ENCODE measurements at regions not wholly inside any gene's neighbourhood (a gene's known extent, or its start where the extent isn't known, plus 50 kb on each side); places are given as distances from the start of the nearest gene placed in this dataset.
"Not testable (repeated sequence)": the region's sequence is repeated elsewhere in the genome, so short reads cannot be mapped to it uniquely, and the experiment has no call there.

DNA sequence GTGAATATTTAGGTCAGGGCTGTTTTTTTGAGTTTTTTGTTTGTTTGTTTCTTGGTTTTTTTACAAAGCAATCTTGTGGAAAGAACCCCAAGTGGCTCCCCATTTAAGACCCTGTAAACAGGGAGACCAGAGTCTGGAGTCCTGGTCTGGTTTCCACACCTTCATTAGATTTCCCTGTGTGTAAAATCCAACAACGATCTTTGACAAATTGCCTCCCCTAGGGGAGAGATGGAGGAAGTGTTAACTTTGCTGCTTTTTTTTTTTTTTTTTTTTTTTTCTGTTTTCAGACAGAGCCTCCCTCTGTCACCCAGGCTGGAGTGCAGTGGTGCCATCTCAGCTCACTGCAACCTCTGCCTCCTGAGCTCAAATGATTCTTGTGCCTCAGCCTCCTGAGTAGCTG lies 77.4 kb downstream of the ART5 start:
- TF ChIP-seq, protein P1, sequence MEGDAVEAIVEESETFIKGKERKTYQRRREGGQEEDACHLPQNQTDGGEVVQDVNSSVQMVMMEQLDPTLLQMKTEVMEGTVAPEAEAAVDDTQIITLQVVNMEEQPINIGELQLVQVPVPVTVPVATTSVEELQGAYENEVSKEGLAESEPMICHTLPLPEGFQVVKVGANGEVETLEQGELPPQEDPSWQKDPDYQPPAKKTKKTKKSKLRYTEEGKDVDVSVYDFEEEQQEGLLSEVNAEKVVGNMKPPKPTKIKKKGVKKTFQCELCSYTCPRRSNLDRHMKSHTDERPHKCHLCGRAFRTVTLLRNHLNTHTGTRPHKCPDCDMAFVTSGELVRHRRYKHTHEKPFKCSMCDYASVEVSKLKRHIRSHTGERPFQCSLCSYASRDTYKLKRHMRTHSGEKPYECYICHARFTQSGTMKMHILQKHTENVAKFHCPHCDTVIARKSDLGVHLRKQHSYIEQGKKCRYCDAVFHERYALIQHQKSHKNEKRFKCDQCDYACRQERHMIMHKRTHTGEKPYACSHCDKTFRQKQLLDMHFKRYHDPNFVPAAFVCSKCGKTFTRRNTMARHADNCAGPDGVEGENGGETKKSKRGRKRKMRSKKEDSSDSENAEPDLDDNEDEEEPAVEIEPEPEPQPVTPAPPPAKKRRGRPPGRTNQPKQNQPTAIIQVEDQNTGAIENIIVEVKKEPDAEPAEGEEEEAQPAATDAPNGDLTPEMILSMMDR (IDR thresholded peaks at IDR 0.05) = not testable (repeated sequence)
- not testable (repeated sequence) for TF ChIP-seq POLR2A, POLR2AphosphoS5, EP300 (IDR thresholded peaks at IDR 0.05)

All from upper lobe of left lung (tissue), 4 donors.